Gastroesophageal sphincter (tissue), 3 donors: ENCODE measurements at regions not wholly inside any gene's neighbourhood (a gene's known extent, or its start where the extent isn't known, plus 50 kb on each side); places are given as distances from the start of the nearest gene placed in this dataset.
A peak's percentile ranks its signal among the peaks of the same experiment; 100 is the strongest.

Experiments
- CTCF ChIP-seq, 4 experiments: fragments of 200-600 bp in 2 of 4; fragments of 450-650 bp in 2 of 4; sonication (generic) in 1 of 4; IDR thresholded peaks; one replicate each; pipeline ENCODE4 v1.5.1; 2017 to 2019; ENCODE audit warnings: antibody characterized with exemption in 4 of 4, mild to moderate bottlenecking in 2 of 4, moderate library complexity in 2 of 4
- POLR2A ChIP-seq, 2 donors: fragments of 450-650 bp; IDR thresholded peaks; one replicate each; pipeline ENCODE4 v1.6.1; 2017; ENCODE audit warnings: antibody characterized with exemption in 2 of 2, mild to moderate bottlenecking in 2 of 2, moderate library complexity in 1 of 2
- POLR2AphosphoS5 ChIP-seq: sonication (generic); formaldehyde crosslinking; IDR thresholded peaks from one replicate; pipeline ENCODE4 v1.6.1; 2017; ENCODE audit warnings: antibody characterized with exemption

- TF ChIP-seq CTCF (IDR thresholded peaks at IDR 0.05) (no peak), POLR2AphosphoS5 (peak; percentile 41), POLR2A (IDR thresholded peaks at IDR 0.05) (no peak)
Observed at GRCh38 chr2:12797815-12798214, 81.1 kb downstream of the TRIB2 start.
